ENCODE measurements at regions not wholly inside any gene's neighbourhood (a gene's known extent, or its start where the extent isn't known, plus 50 kb on each side); places are given as distances from the start of the nearest gene placed in this dataset.
"Not testable (repeated sequence)": the region's sequence is repeated elsewhere in the genome, so short reads cannot be mapped to it uniquely, and the experiment has no call there.

GRCh38 chr6:4677011-4677750 is 99.0 kb upstream of the CDYL start:
- no peak for DNase-seq (ENCODE audit: low spot score)

GRCh38 chr6:4676016-4676415 is 100.2 kb upstream of the CDYL start:
- DNase-seq (ENCODE audit: low spot score): no peak

- DNase-seq (ENCODE audit: low spot score): no peak
Measured at GRCh38 chr6:4675121-4675520, 101.1 kb upstream of the CDYL start.

GRCh38 chr6:4673861-4674260 is 102.3 kb upstream of the CDYL start:
- DNase-seq (ENCODE audit: low spot score): no peak

GRCh38 chr6:4672772-4673171 is 103.4 kb upstream of the CDYL start:
- DNase-seq (ENCODE audit: low spot score): no peak

GRCh38 chr6:4671587-4672115 is 104.6 kb upstream of the CDYL start:
- DNase-seq (ENCODE audit: low spot score): no peak

- no peak for DNase-seq (ENCODE audit: low spot score)
Measured at GRCh38 chr6:4670824-4671409, 105.3 kb upstream of the CDYL start.

- no peak for DNase-seq (ENCODE audit: low spot score)
Measured at GRCh38 chr6:4670290-4670689, 105.9 kb upstream of the CDYL start.

GRCh38 chr6:4668271-4669179 is 107.7 kb upstream of the CDYL start:
- DNase-seq (ENCODE audit: low spot score): no peak

- no peak for DNase-seq (ENCODE audit: low spot score)
Measured at GRCh38 chr6:4667591-4667990, 108.6 kb upstream of the CDYL start.

GRCh38 chr6:4666886-4667513 is 109.2 kb upstream of the CDYL start:
- DNase-seq (ENCODE audit: low spot score): no peak

- no peak for DNase-seq (ENCODE audit: low spot score)
Measured at GRCh38 chr6:4665489-4666417, 110.5 kb upstream of the CDYL start.

- DNase-seq (ENCODE audit: low spot score): no peak
Measured at GRCh38 chr6:4664911-4665310, 111.3 kb upstream of the CDYL start.

- DNase-seq (ENCODE audit: low spot score): no peak
Measured at GRCh38 chr6:4664117-4664626, 112.0 kb upstream of the CDYL start.

GRCh38 chr6:4662886-4663285 is 113.3 kb upstream of the CDYL start:
- no peak for DNase-seq (ENCODE audit: low spot score)

- DNase-seq (ENCODE audit: low spot score): no peak
Measured at GRCh38 chr6:4661391-4661790, 114.8 kb upstream of the CDYL start.

- DNase-seq (ENCODE audit: low spot score): no peak
Measured at GRCh38 chr6:4660377-4661321, 115.6 kb upstream of the CDYL start.

GRCh38 chr6:4659719-4660118 is 116.5 kb upstream of the CDYL start:
- not testable (repeated sequence) for DNase-seq (ENCODE audit: low spot score)

- DNase-seq (ENCODE audit: low spot score): no peak
Measured at GRCh38 chr6:4658486-4658885, 117.7 kb upstream of the CDYL start.

- DNase-seq (ENCODE audit: low spot score): no peak
Measured at GRCh38 chr6:4656106-4656505, 120.1 kb upstream of the CDYL start.
